Neural cell (in vitro differentiated cells): ENCODE measurements at regions not wholly inside any gene's neighbourhood (a gene's known extent, or its start where the extent isn't known, plus 50 kb on each side); places are given as distances from the start of the nearest gene placed in this dataset.

Source experiments
- H2AFZ ChIP-seq: fragments of 200-600, 300-800 bp; sonication (generic), shearing (Covaris generic); 2 replicates; pipeline ENCODE4 v1.6.0; 2014; ENCODE audit warnings: low read depth, mild to moderate bottlenecking, antibody characterized with exemption, low read length, moderate library complexity
- H3F3A ChIP-seq: fragments of 200-600 bp; shearing (Covaris generic); 2 replicates; pipeline ENCODE4 v1.6.1; 2016; ENCODE audit warnings: mild to moderate bottlenecking, moderate library complexity, mixed read lengths, antibody characterized with exemption, low read length; ENCODE audit not compliant: insufficient read depth, poor library complexity, severe bottlenecking
- H3K27ac ChIP-seq: fragments of 200-600, 300-800 bp; sonication (generic), shearing (Covaris generic); 2 replicates; pipeline ENCODE4 v1.5.1; 2014; ENCODE audit warnings: mild to moderate bottlenecking, low read length, moderate library complexity
- H3K27me3 ChIP-seq: fragments of 300-800, 200-600 bp; sonication (generic), shearing (Covaris generic); 2 replicates; pipeline ENCODE4 v1.6.0; 2014; ENCODE audit warnings: mild to moderate bottlenecking, low read depth, low read length, moderate library complexity; ENCODE audit not compliant: insufficient read depth
- H3K36me3 ChIP-seq: fragments of 300-800, 200-600 bp; sonication (generic), shearing (Covaris generic); 2 replicates; pipeline ENCODE4 v1.5.1; 2014; ENCODE audit warnings: mild to moderate bottlenecking, antibody characterized with exemption, low read length, moderate library complexity; ENCODE audit not compliant: insufficient read depth
- H3K4me2 ChIP-seq: fragments of 300-800, 200-600 bp; sonication (generic), shearing (Covaris generic); 2 replicates; pipeline ENCODE4 v1.6.0; 2014; ENCODE audit warnings: mild to moderate bottlenecking, low read length
- H3K4me3 ChIP-seq: fragments of 300-800, 200-600 bp; sonication (generic), shearing (Covaris generic); 2 replicates; pipeline ENCODE4 v1.5.1; 2014; ENCODE audit warnings: mild to moderate bottlenecking, low read length, moderate library complexity
- H3K79me2 ChIP-seq: fragments of 200-600 bp; shearing (Covaris generic); replicated peaks from 2 replicates; pipeline ENCODE4 v1.6.0; 2014; ENCODE audit warnings: mild to moderate bottlenecking, low read length, moderate library complexity; ENCODE audit not compliant: insufficient read depth
- H3K9ac ChIP-seq: fragments of 300-800, 200-600 bp; sonication (generic), shearing (Covaris generic); 2 replicates; pipeline ENCODE4 v1.6.1; 2016; ENCODE audit warnings: mild to moderate bottlenecking, low read length, mixed read lengths
- H3K9me2 ChIP-seq: fragments of 200-600 bp; shearing (Covaris generic); 2 replicates; pipeline ENCODE4 v1.6.1; 2016; ENCODE audit warnings: mild to moderate bottlenecking, low read length, mixed read lengths; ENCODE audit not compliant: insufficient read depth
- H3K9me3 ChIP-seq: fragments of 200-600, 300-800 bp; sonication (generic), shearing (Covaris generic); 2 replicates; pipeline ENCODE4 v1.6.1; 2016; ENCODE audit warnings: mild to moderate bottlenecking, mixed run types, low read length, moderate library complexity, mixed read lengths
- H4K20me1 ChIP-seq: fragments of 200-600 bp; shearing (Covaris generic); 2 replicates; pipeline ENCODE4 v1.6.1; 2016; ENCODE audit warnings: mild to moderate bottlenecking, mixed run types; ENCODE audit not compliant: insufficient read depth
- CTCF ChIP-seq: fragments of 450-650 bp; IDR thresholded peaks from 2 replicates; pipeline ENCODE4 v1.5.1; 2014; ENCODE audit warnings: antibody characterized with exemption, mild to moderate bottlenecking, moderate library complexity; ENCODE audit not compliant: poor library complexity, severe bottlenecking
- EP300 ChIP-seq: fragments of 450-650 bp; conservative IDR thresholded peaks from 2 replicates; pipeline ENCODE4 v1.6.1; 2014; ENCODE audit warnings: antibody characterized with exemption, mild to moderate bottlenecking, moderate library complexity; ENCODE audit not compliant: poor library complexity, severe bottlenecking
- EZH2 ChIP-seq: fragments of 200-600, 300-800 bp; shearing (Covaris generic), sonication (generic); IDR thresholded peaks from 2 replicates; pipeline ENCODE4 v1.6.1; 2014; ENCODE audit warnings: antibody characterized with exemption, low read length, borderline replicate concordance, mild to moderate bottlenecking; ENCODE audit not compliant: insufficient read depth, poor library complexity, severe bottlenecking
- MXI1 ChIP-seq: fragments of 450-650 bp; conservative IDR thresholded peaks from 2 replicates; pipeline ENCODE4 v1.6.1; 2014; ENCODE audit warnings: antibody characterized with exemption, mild to moderate bottlenecking; ENCODE audit not compliant: poor library complexity, severe bottlenecking
- POLR2AphosphoS5 ChIP-seq: IDR thresholded peaks from 2 replicates; pipeline ENCODE4 v1.6.1; 2012
- RAD21 ChIP-seq: fragments of 450-650 bp; conservative IDR thresholded peaks from 2 replicates; pipeline ENCODE4 v1.6.1; 2014; ENCODE audit warnings: antibody characterized with exemption, mild to moderate bottlenecking, moderate library complexity
- REST ChIP-seq: IDR thresholded peaks from 2 replicates; pipeline ENCODE4 v1.6.1; 2012; ENCODE audit warnings: borderline replicate concordance
- SMC3 ChIP-seq: fragments of 450-650 bp; conservative IDR thresholded peaks from 2 replicates; pipeline ENCODE4 v1.6.1; 2014; ENCODE audit warnings: antibody characterized with exemption, mild to moderate bottlenecking, moderate library complexity; ENCODE audit not compliant: poor library complexity
- TAF1 ChIP-seq: IDR thresholded peaks from 2 replicates; pipeline ENCODE4 v1.6.1; 2012; ENCODE audit warnings: low read depth

- no peaks in the 10 kb centered on the region for H3K9me2 ChIP-seq
- no peak for TF ChIP-seq REST
- no peak for TF ChIP-seq EZH2
- no peak for TF ChIP-seq MXI1
- no peak for TF ChIP-seq EP300
- TF ChIP-seq SMC3: no peak
- no peak for TF ChIP-seq CTCF
- no peak for TF ChIP-seq POLR2AphosphoS5
- no peak for TF ChIP-seq TAF1
- TF ChIP-seq RAD21: no peak
- no peaks in the 10 kb centered on the region for H3F3A ChIP-seq
- no peak overlapping the region for H3K27ac ChIP-seq
- H3K27me3 ChIP-seq: no peaks in the 10 kb centered on the region
- no peak overlapping the region for H2AFZ ChIP-seq
- H3K79me2 ChIP-seq: no peaks in the 10 kb centered on the region
- H3K4me3 ChIP-seq: no peak overlapping the region
- no peaks in the 10 kb centered on the region for H4K20me1 ChIP-seq
- H3K4me2 ChIP-seq: no peak overlapping the region
- H3K9ac ChIP-seq: no peak overlapping the region
- H3K9me3 ChIP-seq: no peaks in the 10 kb centered on the region
- H3K36me3 ChIP-seq: no peaks in the 10 kb centered on the region
These were observed 74.5 kb downstream of the CTSL start for GRCh38 chr9:87800456-87800855.

GRCh38 chr9:87801013-87801412, 75.1 kb downstream of the CTSL start:
- H3K79me2 ChIP-seq: no peaks in the 10 kb centered on the region
- no peaks in the 10 kb centered on the region for H3F3A ChIP-seq
- H3K9me3 ChIP-seq: no peaks in the 10 kb centered on the region
- H3K4me2 ChIP-seq: no peak overlapping the region
- H4K20me1 ChIP-seq: no peaks in the 10 kb centered on the region
- no peaks in the 10 kb centered on the region for H3K36me3 ChIP-seq
- no peak overlapping the region for H3K9ac ChIP-seq
- no peak overlapping the region for H2AFZ ChIP-seq
- no peak overlapping the region for H3K4me3 ChIP-seq
- no peak for TF ChIP-seq SMC3
- no peak for TF ChIP-seq TAF1
- no peak for TF ChIP-seq POLR2AphosphoS5
- no peaks in the 10 kb centered on the region for H3K9me2 ChIP-seq
- H3K27me3 ChIP-seq: no peaks in the 10 kb centered on the region
- H3K27ac ChIP-seq: no peak overlapping the region

- H3K79me2 ChIP-seq: no peaks in the 10 kb centered on the region
- H3F3A ChIP-seq: no peaks in the 10 kb centered on the region
- no peaks in the 10 kb centered on the region for H4K20me1 ChIP-seq
- H3K9me2 ChIP-seq: no peaks in the 10 kb centered on the region
- no peaks in the 10 kb centered on the region for H3K27me3 ChIP-seq
- H3K9me3 ChIP-seq: no peaks in the 10 kb centered on the region
- H3K4me2 ChIP-seq: no peak overlapping the region
- H3K4me3 ChIP-seq: no peak overlapping the region
- no peak overlapping the region for H3K27ac ChIP-seq
- TF ChIP-seq SMC3 (no peak), CTCF (no peak), RAD21 (no peak), EP300 (no peak), MXI1 (no peak), TAF1 (no peak), POLR2AphosphoS5 (no peak), REST (no peak), EZH2 (no peak)
- H3K9ac ChIP-seq: no peak overlapping the region
- no peak overlapping the region for H2AFZ ChIP-seq
- H3K36me3 ChIP-seq: no peaks in the 10 kb centered on the region
These were observed 77.2 kb downstream of the CTSL start for GRCh38 chr9:87803166-87803565.
